Activated CD4-positive, alpha-beta memory T cell treated with anti-CD3 and anti-CD28 coated beads for 36 hours (primary cell): ENCODE measurements at regions not wholly inside any gene's neighbourhood (a gene's known extent, or its start where the extent isn't known, plus 50 kb on each side); places are given as distances from the start of the nearest gene placed in this dataset.

Experiments
- CTCF ChIA-PET: fragments of 350-600 bp; sonication (Branson Sonifier 250); formaldehyde crosslinking; loops from one replicate; lab custom pipeline; 2021; ENCODE audit warnings: antibody characterized with exemption, inconsistent platforms; lab: Charles Lee
- POLR2A ChIA-PET: fragments of 350-600 bp; sonication (Branson Sonifier 250); formaldehyde crosslinking; loops from one replicate; lab custom pipeline; 2021; ENCODE audit warnings: antibody characterized with exemption; lab: Charles Lee
- DNase-seq: peaks from one replicate; pipeline ENCODE4 v3.0.0-alpha.2; 2020
- H3K27ac Mint-ChIP-seq: one replicate; pipeline ENCODE4 v1.8.0; 2021; ENCODE audit warnings: mixed read lengths
- H3K27me3 Mint-ChIP-seq: one replicate; pipeline ENCODE4 v1.8.0; 2021; ENCODE audit warnings: mixed read lengths
- H3K36me3 Mint-ChIP-seq: one replicate; pipeline ENCODE4 v1.8.0; 2021; ENCODE audit warnings: mixed read lengths
- H3K4me1 Mint-ChIP-seq: one replicate; pipeline ENCODE4 v1.8.0; 2021; ENCODE audit warnings: low read depth, mixed read lengths
- H3K4me3 Mint-ChIP-seq: one replicate; pipeline ENCODE4 v1.8.0; 2021; ENCODE audit warnings: mild to moderate bottlenecking, mixed read lengths
- H3K9me3 Mint-ChIP-seq: one replicate; pipeline ENCODE4 v1.8.0; 2021; ENCODE audit warnings: mixed read lengths
- intact Hi-C: fragments of 100-400 bp; cut with micrococcal nuclease; formaldehyde crosslinking; loops from one replicate; pipeline ENCODE4 v1.15.1; 2023

DNA sequence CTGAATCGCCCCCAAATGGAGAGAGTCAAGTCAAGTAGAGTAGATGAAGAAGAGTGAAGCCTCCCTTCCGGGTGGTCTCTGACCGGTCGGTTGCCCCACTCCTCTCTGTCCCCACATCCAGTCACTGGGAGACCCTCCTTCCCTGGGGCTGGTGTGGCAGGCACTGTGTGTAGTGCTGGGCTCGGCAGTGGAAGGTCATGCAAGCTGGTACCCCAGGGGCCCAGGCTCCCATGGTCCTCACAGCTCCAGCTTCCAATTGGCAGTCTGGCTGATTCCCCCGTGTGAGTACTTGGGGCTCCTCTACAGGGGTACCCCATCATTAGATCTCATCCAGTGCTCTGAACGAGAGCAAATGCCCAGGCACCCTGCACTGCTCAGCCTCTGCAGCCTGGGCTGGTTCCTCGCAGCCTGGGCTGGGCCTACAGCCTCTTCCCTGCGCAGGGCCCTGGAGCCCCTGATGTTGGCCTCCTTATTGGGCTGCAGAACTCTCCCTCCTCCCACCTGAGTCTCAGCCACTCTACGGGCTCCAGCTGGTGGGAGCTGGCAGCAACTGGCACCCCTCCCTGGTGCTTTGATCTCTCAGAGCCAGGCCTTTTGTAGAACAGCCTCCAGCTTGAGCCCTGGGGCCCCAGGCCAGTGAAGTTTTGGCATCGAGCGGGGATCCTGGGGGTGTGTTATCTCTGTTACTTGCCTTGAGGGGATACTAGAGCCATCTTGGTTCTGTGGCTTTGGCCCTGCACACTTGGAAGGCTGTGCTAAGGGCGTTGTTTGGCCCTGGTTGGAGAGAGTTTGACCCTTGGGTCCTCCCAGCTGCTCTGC, 187.8 kb upstream of the HDAC4 start:
- CTCF ChIA-PET = no interaction called here
- H3K36me3 Mint-ChIP-seq = no peaks in the 10 kb centered on the region
- no peaks in the 10 kb centered on the region for H3K4me1 Mint-ChIP-seq
- no peak overlapping the region for H3K4me3 Mint-ChIP-seq
- no peaks in the 10 kb centered on the region for H3K9me3 Mint-ChIP-seq
- no peak overlapping the region for H3K27ac Mint-ChIP-seq
- POLR2A ChIA-PET = no interaction called here
- intact Hi-C loops = no loop called here
- H3K27me3 Mint-ChIP-seq = no peaks in the 10 kb centered on the region
- DNase-seq = no peak

DNA sequence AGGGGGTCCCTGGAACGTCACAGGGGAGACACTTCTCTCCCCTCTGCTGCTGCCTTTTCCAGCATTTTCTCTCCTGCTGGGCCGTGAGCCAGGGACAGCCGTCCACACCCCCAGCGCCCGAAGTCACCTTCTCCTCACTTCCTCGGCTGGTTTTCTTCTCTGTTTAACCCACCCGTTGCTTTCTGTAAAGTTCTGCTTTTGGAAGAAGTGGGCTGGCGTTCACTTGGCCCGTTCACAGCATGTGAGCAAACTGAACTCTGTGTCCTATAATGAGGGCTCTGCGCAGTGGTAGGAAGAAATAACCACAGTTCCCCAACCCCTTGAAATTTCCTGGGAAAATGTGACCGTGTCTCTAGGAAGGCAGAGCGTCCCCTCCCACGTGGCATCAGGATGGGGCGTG, 187.0 kb upstream of the HDAC4 start:
- Mint-ChIP-seq H3K27ac (no peak overlapping the region), H3K4me3 (no peak overlapping the region), H3K36me3 (no peaks in the 10 kb centered on the region), H3K27me3 (no peaks in the 10 kb centered on the region), H3K9me3 (no peaks in the 10 kb centered on the region), H3K4me1 (no peaks in the 10 kb centered on the region)
- POLR2A ChIA-PET = no interaction called here
- intact Hi-C loops = no loop called here
- CTCF ChIA-PET = no interaction called here
- no peak for DNase-seq

DNA sequence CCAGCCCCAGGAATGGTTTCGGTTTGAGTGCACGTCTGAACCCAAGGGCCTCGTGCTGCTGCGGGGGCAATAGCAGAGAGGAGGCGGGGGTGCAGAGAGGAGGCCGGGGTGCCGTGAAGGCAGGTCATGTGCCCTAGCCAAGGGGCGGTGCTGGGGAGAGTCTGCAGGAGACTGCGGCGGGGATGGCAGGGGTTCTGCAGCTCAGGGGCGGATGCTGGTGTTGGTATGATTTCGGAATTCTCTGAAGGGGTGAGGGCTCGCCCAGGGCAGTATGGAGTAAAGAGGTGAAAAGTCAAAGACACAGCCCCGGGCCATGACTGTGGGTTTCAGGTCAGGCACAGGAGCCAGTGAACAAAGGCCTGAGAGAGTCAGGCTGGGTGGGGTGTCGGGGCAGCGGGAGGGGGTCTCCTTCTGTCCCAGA, 186.5 kb upstream of the HDAC4 start:
- H3K9me3 Mint-ChIP-seq = no peaks in the 10 kb centered on the region
- CTCF ChIA-PET = no interaction called here
- no peaks in the 10 kb centered on the region for H3K27me3 Mint-ChIP-seq
- DNase-seq = no peak
- H3K27ac Mint-ChIP-seq = no peak overlapping the region
- H3K4me1 Mint-ChIP-seq = no peaks in the 10 kb centered on the region
- POLR2A ChIA-PET = no interaction called here
- H3K36me3 Mint-ChIP-seq = no peaks in the 10 kb centered on the region
- intact Hi-C loops = no loop called here
- H3K4me3 Mint-ChIP-seq = no peak overlapping the region

DNA sequence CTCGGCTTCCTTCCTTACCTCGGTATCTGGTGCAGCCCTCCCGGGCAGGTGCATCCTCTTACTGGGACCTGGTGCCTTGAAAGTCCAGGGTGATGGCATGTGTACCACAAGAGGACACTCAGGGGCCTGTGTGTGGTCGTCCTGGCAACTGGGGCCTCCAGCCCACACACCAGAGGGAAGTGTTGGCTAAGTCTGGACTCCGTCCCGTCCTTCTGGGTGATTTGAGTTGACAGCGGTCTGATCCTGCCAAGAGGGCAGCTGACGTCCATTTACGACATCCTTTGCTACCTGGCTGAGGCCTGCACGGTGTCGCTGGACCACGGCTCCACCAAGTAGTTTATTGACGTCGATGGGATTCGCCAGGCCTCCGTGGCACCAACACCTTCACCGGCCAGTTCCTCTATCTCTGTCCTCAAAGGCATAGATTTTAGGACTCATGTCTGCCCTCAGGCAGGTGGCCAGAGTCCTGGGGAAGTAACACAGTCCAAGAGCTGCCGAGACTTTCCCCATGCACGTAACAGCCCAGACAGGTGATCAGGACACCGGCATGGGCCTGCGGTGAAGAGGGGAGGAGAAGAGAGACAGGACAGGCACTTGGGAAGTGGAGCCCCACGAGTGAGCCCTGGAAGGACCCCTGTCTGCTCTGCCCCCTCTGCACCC, 186.0 kb upstream of the HDAC4 start:
- intact Hi-C loops = no loop called here
- no peaks in the 10 kb centered on the region for H3K4me1 Mint-ChIP-seq
- DNase-seq = no peak
- no peaks in the 10 kb centered on the region for H3K36me3 Mint-ChIP-seq
- H3K27me3 Mint-ChIP-seq = no peaks in the 10 kb centered on the region
- POLR2A ChIA-PET = no interaction called here
- H3K27ac Mint-ChIP-seq = no peak overlapping the region
- no peak overlapping the region for H3K4me3 Mint-ChIP-seq
- CTCF ChIA-PET = no interaction called here
- H3K9me3 Mint-ChIP-seq = no peaks in the 10 kb centered on the region

DNA sequence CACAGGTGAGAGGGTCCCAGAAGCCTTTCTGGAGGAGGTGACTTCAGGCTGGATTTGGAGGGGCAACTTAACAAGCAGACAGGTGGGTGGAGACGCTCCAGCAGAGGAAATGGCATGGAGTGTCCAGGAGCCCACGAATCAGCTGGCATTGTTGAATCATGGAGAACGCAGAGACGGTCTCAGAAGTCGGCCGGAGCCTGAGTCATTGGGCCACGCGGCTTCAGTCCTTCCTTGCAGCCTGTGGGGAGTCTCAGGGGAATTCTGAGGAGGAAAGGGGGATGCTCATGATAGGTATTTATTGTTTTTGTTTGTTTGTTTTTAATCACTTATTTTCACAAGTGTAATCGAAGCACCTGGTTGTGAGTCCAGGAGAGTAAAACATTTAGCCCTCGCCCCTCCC, 184.6 kb upstream of the HDAC4 start:
- no peaks in the 10 kb centered on the region for H3K9me3 Mint-ChIP-seq
- no peaks in the 10 kb centered on the region for H3K4me1 Mint-ChIP-seq
- no peak overlapping the region for H3K27ac Mint-ChIP-seq
- no peaks in the 10 kb centered on the region for H3K36me3 Mint-ChIP-seq
- intact Hi-C loops = no loop called here
- no peaks in the 10 kb centered on the region for H3K27me3 Mint-ChIP-seq
- no peak for DNase-seq
- CTCF ChIA-PET = no interaction called here
- H3K4me3 Mint-ChIP-seq = no peak overlapping the region
- POLR2A ChIA-PET = no interaction called here

DNA sequence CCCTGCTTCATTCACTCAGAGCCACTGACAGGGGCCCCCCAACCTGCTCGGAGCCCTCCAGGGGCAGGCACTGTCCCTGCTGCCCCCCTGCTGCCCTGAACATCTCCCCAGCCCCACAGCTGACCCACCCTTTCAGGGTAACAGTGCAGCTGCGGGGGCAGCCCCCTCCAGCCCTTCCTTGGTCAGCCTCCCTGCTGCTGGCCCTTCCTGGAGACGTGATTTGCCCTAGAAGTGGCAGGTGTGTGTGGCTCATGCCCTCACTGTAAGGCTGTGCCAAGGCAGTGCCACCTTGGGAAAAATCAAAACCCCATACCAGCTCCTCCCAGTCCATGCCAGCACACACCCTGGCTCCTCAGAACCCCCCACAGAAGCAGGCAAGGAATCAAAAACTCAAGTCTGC, 184.2 kb upstream of the HDAC4 start:
- DNase-seq = no peak
- no peaks in the 10 kb centered on the region for H3K9me3 Mint-ChIP-seq
- no peaks in the 10 kb centered on the region for H3K27me3 Mint-ChIP-seq
- no peak overlapping the region for H3K4me3 Mint-ChIP-seq
- ChIA-PET CTCF (no interaction called here), POLR2A (no interaction called here)
- H3K36me3 Mint-ChIP-seq = no peaks in the 10 kb centered on the region
- intact Hi-C loops = no loop called here
- no peak overlapping the region for H3K27ac Mint-ChIP-seq
- H3K4me1 Mint-ChIP-seq = peaks cover 2% of the 10 kb centered on the region

DNA sequence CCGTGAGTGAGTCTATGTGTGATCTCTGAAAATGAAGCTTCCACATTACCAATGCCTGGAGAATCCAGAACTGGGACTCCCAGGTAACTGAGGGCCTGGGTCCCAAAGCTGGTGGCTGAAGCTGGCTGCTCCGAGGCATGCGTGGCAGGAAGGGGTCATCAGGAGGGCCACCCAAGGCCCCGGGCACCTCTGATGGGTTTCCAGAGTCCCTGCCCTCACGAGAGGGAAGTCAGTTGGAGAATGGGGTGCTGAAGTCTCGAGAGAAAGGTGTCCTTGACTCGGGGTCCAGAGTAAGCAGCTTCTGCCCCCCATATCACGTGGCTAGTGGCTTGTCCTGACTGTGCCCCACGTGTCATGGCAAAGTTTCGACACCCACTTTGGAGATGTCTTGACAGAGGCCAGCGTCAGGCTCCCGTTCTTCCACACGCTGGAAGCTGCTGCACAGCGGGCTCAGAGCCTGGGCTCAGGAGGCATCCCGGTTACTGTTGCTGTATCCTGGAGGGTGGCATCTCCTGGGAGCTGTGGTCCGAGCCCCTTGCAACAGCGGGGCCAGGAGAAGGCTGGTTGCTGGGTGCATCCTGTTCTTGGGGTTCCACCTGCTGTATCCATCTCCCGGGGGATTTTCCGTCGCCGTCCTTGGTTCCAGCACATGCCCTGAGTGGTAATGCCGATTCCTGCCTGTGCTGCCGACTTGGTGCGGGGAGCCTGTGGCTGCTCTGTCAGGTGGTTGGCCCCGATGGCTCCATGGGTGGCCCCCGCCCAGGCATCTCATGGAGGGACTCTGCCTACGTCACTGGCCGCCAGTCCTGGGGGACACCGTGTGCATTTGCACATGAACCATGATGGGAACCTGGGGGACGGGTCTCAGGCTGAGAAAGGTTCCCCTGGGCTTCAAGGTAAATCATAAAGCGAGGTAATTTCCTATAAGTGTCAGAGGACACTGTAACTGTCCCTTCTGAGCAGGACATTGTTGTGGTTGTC, 183.3 kb upstream of the HDAC4 start:
- intact Hi-C loops = no loop called here
- no peaks in the 10 kb centered on the region for H3K36me3 Mint-ChIP-seq
- H3K27ac Mint-ChIP-seq = no peak overlapping the region
- ChIA-PET POLR2A (no interaction called here), CTCF (no interaction called here)
- peaks cover 7% of the 10 kb centered on the region for H3K4me1 Mint-ChIP-seq
- no peaks in the 10 kb centered on the region for H3K27me3 Mint-ChIP-seq
- no peaks in the 10 kb centered on the region for H3K9me3 Mint-ChIP-seq
- no peak overlapping the region for H3K4me3 Mint-ChIP-seq
- DNase-seq = no peak

DNA sequence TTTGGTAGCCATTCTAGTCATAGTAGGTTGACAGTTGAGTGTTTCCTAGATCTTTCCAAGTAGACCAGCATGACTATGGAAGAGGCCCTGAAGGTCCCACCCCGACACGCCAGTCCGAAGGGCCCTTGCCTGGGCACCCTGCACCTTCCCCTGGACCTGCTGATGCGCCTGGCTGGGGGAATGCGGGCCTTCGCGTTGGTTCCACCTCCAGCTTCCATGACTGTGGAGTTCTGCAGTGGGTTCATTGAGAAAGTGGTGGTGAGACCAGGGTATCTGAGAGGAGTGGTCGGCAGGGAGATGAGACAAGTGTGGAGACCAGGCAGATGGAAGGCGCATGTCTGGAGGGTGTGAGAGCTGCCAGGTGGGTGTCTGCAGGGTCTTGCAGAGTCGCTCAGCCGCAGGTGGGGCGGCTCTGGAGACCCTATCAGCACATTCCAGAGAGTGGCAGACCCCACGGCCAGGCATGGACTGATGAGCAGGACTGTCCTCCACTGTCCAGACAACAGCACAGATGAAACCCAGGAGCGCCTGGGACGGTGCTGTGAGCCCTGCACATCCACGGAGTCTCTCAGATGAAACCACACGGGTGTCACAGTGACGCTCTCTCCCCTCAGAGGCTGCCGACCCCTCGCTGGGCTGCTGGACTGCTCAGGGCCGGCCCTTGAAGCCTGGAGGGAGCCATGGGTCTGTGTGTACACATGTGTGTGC, 182.5 kb upstream of the HDAC4 start:
- CTCF ChIA-PET = no interaction called here
- Mint-ChIP-seq H3K27ac (no peak overlapping the region), H3K9me3 (no peaks in the 10 kb centered on the region), H3K4me3 (no peak overlapping the region), H3K4me1 (peaks cover 7% of the 10 kb centered on the region), H3K36me3 (no peaks in the 10 kb centered on the region), H3K27me3 (no peaks in the 10 kb centered on the region)
- POLR2A ChIA-PET = no interaction called here
- DNase-seq = no peak
- intact Hi-C loops = no loop called here

DNA sequence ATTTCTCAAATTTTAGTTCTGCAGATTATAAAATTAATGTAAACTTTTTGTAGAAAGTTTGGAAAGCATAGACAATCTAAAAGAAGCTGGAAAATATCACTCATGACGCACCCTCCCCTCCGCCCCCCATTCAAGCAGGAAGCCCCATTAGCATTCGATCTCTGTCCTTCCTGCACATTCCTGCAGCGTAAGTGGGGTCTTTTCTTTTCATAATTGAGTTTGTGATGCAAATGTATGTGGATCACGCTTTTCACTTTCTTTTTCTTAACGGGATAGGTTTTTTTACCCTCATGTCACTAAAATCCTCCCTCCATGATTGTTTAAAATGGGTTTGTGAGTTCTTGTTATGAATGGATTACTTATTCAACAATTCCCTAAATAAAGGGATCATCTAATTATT, 181.7 kb upstream of the HDAC4 start:
- H3K9me3 Mint-ChIP-seq = no peaks in the 10 kb centered on the region
- H3K27me3 Mint-ChIP-seq = no peaks in the 10 kb centered on the region
- H3K4me3 Mint-ChIP-seq = no peak overlapping the region
- no peak for DNase-seq
- no peak overlapping the region for H3K27ac Mint-ChIP-seq
- intact Hi-C loops = no loop called here
- peaks cover 7% of the 10 kb centered on the region for H3K4me1 Mint-ChIP-seq
- POLR2A ChIA-PET = no interaction called here
- CTCF ChIA-PET = no interaction called here
- no peaks in the 10 kb centered on the region for H3K36me3 Mint-ChIP-seq

DNA sequence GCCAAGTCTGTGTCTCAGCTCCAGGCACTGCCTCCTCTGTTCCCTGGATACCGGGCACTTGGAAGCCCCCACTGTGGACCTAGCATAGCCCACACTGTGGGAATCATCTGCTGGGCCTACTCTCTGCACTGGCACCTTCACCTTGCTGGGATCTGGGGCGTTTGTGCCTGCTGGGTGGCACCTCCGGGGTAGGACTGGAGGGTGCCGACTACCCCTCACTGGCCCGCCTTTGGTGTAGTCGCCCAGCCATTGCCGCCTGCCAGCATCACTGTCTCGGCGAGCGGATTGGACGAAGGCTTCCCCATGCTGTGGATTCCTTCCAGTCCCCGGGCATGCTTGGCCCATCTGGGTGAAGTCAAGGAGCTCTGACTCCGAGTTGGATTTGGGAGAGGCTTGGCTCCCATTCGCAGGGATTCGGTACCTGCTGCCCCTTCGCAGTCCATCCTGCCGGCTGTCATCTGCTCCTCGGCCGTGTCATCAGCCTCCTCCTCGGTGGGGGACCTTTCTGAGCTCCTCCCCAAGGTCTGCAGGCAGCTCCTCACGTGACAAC, 180.6 kb upstream of the HDAC4 start:
- Mint-ChIP-seq H3K36me3 (no peaks in the 10 kb centered on the region), H3K4me3 (no peak overlapping the region), H3K4me1 (peaks cover 7% of the 10 kb centered on the region), H3K9me3 (no peaks in the 10 kb centered on the region), H3K27ac (no peak overlapping the region), H3K27me3 (no peaks in the 10 kb centered on the region)
- POLR2A ChIA-PET = no interaction called here
- intact Hi-C loops = no loop called here
- no peak for DNase-seq
- CTCF ChIA-PET = no interaction called here

DNA sequence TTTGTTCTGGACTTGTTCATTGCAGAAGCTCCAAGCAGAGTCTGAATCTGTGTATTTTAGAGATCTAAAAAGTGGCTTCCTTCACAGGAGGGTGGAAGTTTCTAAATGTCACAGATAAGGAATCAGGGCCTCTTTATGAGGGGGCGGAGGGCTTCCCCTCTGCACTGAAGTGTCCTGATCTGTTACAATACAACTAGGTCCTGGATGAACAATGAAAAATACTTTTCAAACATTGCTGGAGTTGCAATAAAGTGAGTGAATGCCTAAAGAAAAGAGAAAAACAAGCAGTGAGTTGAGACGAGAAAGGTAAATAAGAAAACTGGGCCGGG, 179.3 kb upstream of the HDAC4 start:
- DNase-seq = no peak
- Mint-ChIP-seq H3K9me3 (no peaks in the 10 kb centered on the region), H3K36me3 (no peaks in the 10 kb centered on the region), H3K4me1 (peaks cover 7% of the 10 kb centered on the region), H3K27me3 (no peaks in the 10 kb centered on the region), H3K4me3 (no peak overlapping the region), H3K27ac (no peak overlapping the region)
- intact Hi-C loops = no loop called here
- ChIA-PET CTCF (no interaction called here), POLR2A (no interaction called here)
